ENCODE measurements at regions not wholly inside any gene's neighbourhood (a gene's known extent, or its start where the extent isn't known, plus 50 kb on each side); places are given as distances from the start of the nearest gene placed in this dataset.

DNA sequence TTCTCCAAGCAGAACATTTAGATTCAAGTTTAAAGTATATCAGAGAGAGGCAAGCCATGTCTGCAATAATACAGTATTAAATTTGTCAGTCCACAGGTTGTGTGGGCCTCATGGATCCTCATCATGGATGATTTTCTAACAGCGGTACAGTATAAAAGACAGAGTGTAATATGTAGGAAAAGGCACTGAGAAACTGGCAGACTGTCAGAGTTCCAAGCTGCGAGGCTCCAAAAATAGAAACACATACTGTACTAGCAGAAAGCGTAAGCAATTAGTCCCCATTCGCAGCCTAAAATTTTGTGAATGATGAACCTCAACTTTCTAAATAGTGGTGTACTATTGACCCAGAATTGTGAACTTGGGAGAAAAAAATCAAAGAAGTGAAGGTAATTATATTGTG is 933.3 kb downstream of the XPNPEP1 start:
- Histone ChIP-seq H3K36me3 (ENCODE audit: control insufficient read depth in 2 of 2, insufficient read depth in 1 of 2, low read length in 2 of 2) (no peaks in the 10 kb centered on the region), H3K4me1 (ENCODE audit: control insufficient read depth, insufficient read depth, low read length) (no peaks in the 10 kb centered on the region), H3K27ac (ENCODE audit: extremely low read depth, low read depth, low read length) (no peak overlapping the region), H3K4me3 (ENCODE audit: low read depth, low read length) (no peak overlapping the region), H3K9me3 (ENCODE audit: control insufficient read depth, insufficient read depth, low read depth, low read length) (no peaks in the 10 kb centered on the region)
- POLR2A ChIA-PET, result no interaction called here
- CTCF ChIA-PET, result no interaction called here
- TF ChIP-seq SALL2 (tag by site-specific recombination; IDR thresholded peaks at IDR 0.05; ENCODE audit: borderline replicate concordance) (no peak), ZNF121 (tag by site-specific recombination; IDR thresholded peaks at IDR 0.05) (no peak), ZNF157 (tag by site-specific recombination; IDR thresholded peaks at IDR 0.05) (no peak), ZNF202 (tag by site-specific recombination; IDR thresholded peaks at IDR 0.05; ENCODE audit: borderline replicate concordance) (no peak), ZXDB (tag by site-specific recombination; IDR thresholded peaks at IDR 0.05) (no peak), ZNF433 (tag by site-specific recombination; IDR thresholded peaks at IDR 0.05; ENCODE audit: low read depth) (no peak), ZNF658 (tag by site-specific recombination; IDR thresholded peaks at IDR 0.05) (no peak), ZNF366 (tag by site-specific recombination; conservative IDR thresholded peaks at IDR 0.05) (no peak), ZFP69B (tag by site-specific recombination; IDR thresholded peaks at IDR 0.05) (no peak), TRIM28 (IDR thresholded peaks at IDR 0.05; ENCODE audit: borderline replicate concordance, low read length) (no peak), ZSCAN23 (tag by site-specific recombination; IDR thresholded peaks at IDR 0.05) (no peak), SETDB1 (IDR thresholded peaks at IDR 0.05; ENCODE audit: insufficient read length, low read length) (no peak), ZNF335 (tag by site-specific recombination; conservative IDR thresholded peaks at IDR 0.05) (no peak), ZNF214 (tag by site-specific recombination; IDR thresholded peaks at IDR 0.05; ENCODE audit: borderline replicate concordance) (no peak), ZNF398 (tag by site-specific recombination; IDR thresholded peaks at IDR 0.05) (no peak), ZNF596 (tag by site-specific recombination; IDR thresholded peaks at IDR 0.05) (no peak), ZFP37 (tag by site-specific recombination; IDR thresholded peaks at IDR 0.05) (no peak), ZNF148 (tag by site-specific recombination; IDR thresholded peaks at IDR 0.05; ENCODE audit: borderline replicate concordance) (no peak)
- TF ChIP-seq, protein P1, sequence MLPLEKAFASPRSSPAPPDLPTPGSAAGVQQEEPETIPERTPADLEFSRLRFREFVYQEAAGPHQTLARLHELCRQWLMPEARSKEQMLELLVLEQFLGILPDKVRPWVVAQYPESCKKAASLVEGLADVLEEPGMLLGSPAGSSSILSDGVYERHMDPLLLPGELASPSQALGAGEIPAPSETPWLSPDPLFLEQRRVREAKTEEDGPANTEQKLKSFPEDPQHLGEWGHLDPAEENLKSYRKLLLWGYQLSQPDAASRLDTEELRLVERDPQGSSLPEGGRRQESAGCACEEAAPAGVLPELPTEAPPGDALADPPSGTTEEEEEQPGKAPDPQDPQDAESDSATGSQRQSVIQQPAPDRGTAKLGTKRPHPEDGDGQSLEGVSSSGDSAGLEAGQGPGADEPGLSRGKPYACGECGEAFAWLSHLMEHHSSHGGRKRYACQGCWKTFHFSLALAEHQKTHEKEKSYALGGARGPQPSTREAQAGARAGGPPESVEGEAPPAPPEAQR (tag by site-specific recombination; IDR thresholded peaks at IDR 0.05), result no peak

GRCh38 chr10:108982159-108982558 is 941.2 kb downstream of the XPNPEP1 start:
- Histone ChIP-seq H3K4me3 (ENCODE audit: low read depth, low read length) (no peak overlapping the region), H3K9me3 (ENCODE audit: control insufficient read depth, insufficient read depth, low read depth, low read length) (no peaks in the 10 kb centered on the region), H3K36me3 (ENCODE audit: control insufficient read depth in 2 of 2, insufficient read depth in 1 of 2, low read length in 2 of 2) (no peaks in the 10 kb centered on the region), H3K4me1 (ENCODE audit: control insufficient read depth, insufficient read depth, low read length) (no peaks in the 10 kb centered on the region), H3K27ac (ENCODE audit: extremely low read depth, low read depth, low read length) (no peak overlapping the region)
- ChIA-PET POLR2A (no interaction called here), CTCF (no interaction called here)
- no peak for TF ChIP-seq ZNF544 (tag by site-specific recombination; IDR thresholded peaks at IDR 0.05)
- TF ChIP-seq, protein P2, sequence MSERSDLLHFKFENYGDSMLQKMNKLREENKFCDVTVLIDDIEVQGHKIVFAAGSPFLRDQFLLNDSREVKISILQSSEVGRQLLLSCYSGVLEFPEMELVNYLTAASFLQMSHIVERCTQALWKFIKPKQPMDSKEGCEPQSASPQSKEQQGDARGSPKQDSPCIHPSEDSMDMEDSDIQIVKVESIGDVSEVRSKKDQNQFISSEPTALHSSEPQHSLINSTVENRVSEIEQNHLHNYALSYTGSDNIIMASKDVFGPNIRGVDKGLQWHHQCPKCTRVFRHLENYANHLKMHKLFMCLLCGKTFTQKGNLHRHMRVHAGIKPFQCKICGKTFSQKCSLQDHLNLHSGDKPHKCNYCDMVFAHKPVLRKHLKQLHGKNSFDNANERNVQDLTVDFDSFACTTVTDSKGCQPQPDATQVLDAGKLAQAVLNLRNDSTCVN (tag by site-specific recombination; optimal IDR thresholded peaks at IDR 0.05), result no peak
- TF ChIP-seq ZNF350 (tag by site-specific recombination; IDR thresholded peaks at IDR 0.05), result no peak
- no peak for TF ChIP-seq OSR2 (tag by site-specific recombination; IDR thresholded peaks at IDR 0.05)
- TF ChIP-seq HOXC10 (CRISPR knock-in tag; IDR thresholded peaks at IDR 0.05), result no peak
- TF ChIP-seq ZNF169 (tag by site-specific recombination; IDR thresholded peaks at IDR 0.05), result no peak
- TF ChIP-seq, protein P3, sequence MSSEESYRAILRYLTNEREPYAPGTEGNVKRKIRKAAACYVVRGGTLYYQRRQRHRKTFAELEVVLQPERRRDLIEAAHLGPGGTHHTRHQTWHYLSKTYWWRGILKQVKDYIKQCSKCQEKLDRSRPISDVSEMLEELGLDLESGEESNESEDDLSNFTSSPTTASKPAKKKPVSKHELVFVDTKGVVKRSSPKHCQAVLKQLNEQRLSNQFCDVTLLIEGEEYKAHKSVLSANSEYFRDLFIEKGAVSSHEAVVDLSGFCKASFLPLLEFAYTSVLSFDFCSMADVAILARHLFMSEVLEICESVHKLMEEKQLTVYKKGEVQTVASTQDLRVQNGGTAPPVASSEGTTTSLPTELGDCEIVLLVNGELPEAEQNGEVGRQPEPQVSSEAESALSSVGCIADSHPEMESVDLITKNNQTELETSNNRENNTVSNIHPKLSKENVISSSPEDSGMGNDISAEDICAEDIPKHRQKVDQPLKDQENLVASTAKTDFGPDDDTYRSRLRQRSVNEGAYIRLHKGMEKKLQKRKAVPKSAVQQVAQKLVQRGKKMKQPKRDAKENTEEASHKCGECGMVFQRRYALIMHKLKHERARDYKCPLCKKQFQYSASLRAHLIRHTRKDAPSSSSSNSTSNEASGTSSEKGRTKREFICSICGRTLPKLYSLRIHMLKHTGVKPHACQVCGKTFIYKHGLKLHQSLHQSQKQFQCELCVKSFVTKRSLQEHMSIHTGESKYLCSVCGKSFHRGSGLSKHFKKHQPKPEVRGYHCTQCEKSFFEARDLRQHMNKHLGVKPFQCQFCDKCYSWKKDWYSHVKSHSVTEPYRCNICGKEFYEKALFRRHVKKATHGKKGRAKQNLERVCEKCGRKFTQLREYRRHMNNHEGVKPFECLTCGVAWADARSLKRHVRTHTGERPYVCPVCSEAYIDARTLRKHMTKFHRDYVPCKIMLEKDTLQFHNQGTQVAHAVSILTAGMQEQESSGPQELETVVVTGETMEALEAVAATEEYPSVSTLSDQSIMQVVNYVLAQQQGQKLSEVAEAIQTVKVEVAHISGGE (tag by site-specific recombination; conservative IDR thresholded peaks at IDR 0.05; ENCODE audit: low read depth), result no peak
- TF ChIP-seq ZFP41 (tag by site-specific recombination; IDR thresholded peaks at IDR 0.05; ENCODE audit: borderline replicate concordance), result no peak
- TF ChIP-seq ZNF146 (tag by site-specific recombination; IDR thresholded peaks at IDR 0.05), result no peak
